ENCODE measurements at regions not wholly inside any gene's neighbourhood (a gene's known extent, or its start where the extent isn't known, plus 50 kb on each side); places are given as distances from the start of the nearest gene placed in this dataset.

- no peak for DNase-seq
- no peaks in the 10 kb centered on the region for H3K36me3 ChIP-seq
- peaks cover 46% of the 10 kb centered on the region for H3K4me1 ChIP-seq
- no peak for TF ChIP-seq CTCF (IDR thresholded peaks at IDR 0.05; ENCODE audit: low read depth, low read length)
- 0 out of 2 replicates have a peak, but pooled peaks cover 3% of the 10 kb centered on the region for H3K9me3 ChIP-seq
- H3K4me3 ChIP-seq (ENCODE audit: low read depth, low read length), result peak overlapping the region; percentile 19
- no peaks in the 10 kb centered on the region for H3K27me3 ChIP-seq
Observed at GRCh38 chr3:72335458-72336095, 512.7 kb downstream of the SHQ1 start.

GRCh38 chr3:72334681-72335457 lies 513.4 kb downstream of the SHQ1 start:
- Histone ChIP-seq H3K9me3 (0 out of 2 replicates have a peak, but pooled peaks cover 3% of the 10 kb centered on the region), H3K36me3 (no peaks in the 10 kb centered on the region)
- DNase-seq, result peak; percentile 87

GRCh38 chr3:72332689-72333088 lies 515.6 kb downstream of the SHQ1 start:
- H3K36me3 ChIP-seq, result no peaks in the 10 kb centered on the region
- H3K4me3 ChIP-seq (ENCODE audit: low read depth, low read length), result no peak overlapping the region
- H3K27me3 ChIP-seq, result no peaks in the 10 kb centered on the region
- no peak for TF ChIP-seq CTCF (IDR thresholded peaks at IDR 0.05; ENCODE audit: low read depth, low read length)
- peaks cover 49% of the 10 kb centered on the region for H3K4me1 ChIP-seq
- H3K9me3 ChIP-seq, result no peaks in the 10 kb centered on the region
- no peak for DNase-seq

More at GRCh38 chr3:72334681-72335457, 513.4 kb downstream of the SHQ1 start:
- H3K4me1 ChIP-seq, result peaks cover 48% of the 10 kb centered on the region
- peak overlapping the region; percentile 19 for H3K4me3 ChIP-seq (ENCODE audit: low read depth, low read length)
- peak; percentile 4; the same call in 1 of the 2 replicates for TF ChIP-seq CTCF (IDR thresholded peaks at IDR 0.05; ENCODE audit: low read depth, low read length)
- H3K27me3 ChIP-seq, result no peaks in the 10 kb centered on the region

GRCh38 chr3:72332036-72332435 lies 516.2 kb downstream of the SHQ1 start:
- no peak overlapping the region for H3K4me3 ChIP-seq (ENCODE audit: low read depth, low read length)
- no peaks in the 10 kb centered on the region for H3K36me3 ChIP-seq
- H3K27me3 ChIP-seq, result no peaks in the 10 kb centered on the region
- peaks cover 51% of the 10 kb centered on the region for H3K4me1 ChIP-seq
- no peak for TF ChIP-seq CTCF (IDR thresholded peaks at IDR 0.05; ENCODE audit: low read depth, low read length)
- no peak for DNase-seq
- H3K9me3 ChIP-seq, result no peaks in the 10 kb centered on the region

GRCh38 chr3:72331076-72331475 lies 517.2 kb downstream of the SHQ1 start:
- Histone ChIP-seq H3K27me3 (no peaks in the 10 kb centered on the region), H3K36me3 (no peaks in the 10 kb centered on the region), H3K4me3 (ENCODE audit: low read depth, low read length) (no peak overlapping the region), H3K4me1 (peaks cover 45% of the 10 kb centered on the region), H3K9me3 (no peaks in the 10 kb centered on the region)
- no peak for TF ChIP-seq CTCF (IDR thresholded peaks at IDR 0.05; ENCODE audit: low read depth, low read length)
- no peak for DNase-seq

- Histone ChIP-seq H3K4me3 (ENCODE audit: low read depth, low read length) (no peak overlapping the region), H3K36me3 (no peaks in the 10 kb centered on the region), H3K27me3 (no peaks in the 10 kb centered on the region), H3K9me3 (no peaks in the 10 kb centered on the region; the same call in 1 of the 2 replicates), H3K4me1 (peaks cover 34% of the 10 kb centered on the region)
- peak; percentile 64 for DNase-seq
- TF ChIP-seq CTCF (IDR thresholded peaks at IDR 0.05; ENCODE audit: low read depth, low read length), result no peak
Observed at GRCh38 chr3:72329354-72329753, 518.9 kb downstream of the SHQ1 start.

Measured in BE2C (cell line).